CD1c-positive myeloid dendritic cell (primary cell): ENCODE measurements at regions not wholly inside any gene's neighbourhood (a gene's known extent, or its start where the extent isn't known, plus 50 kb on each side); places are given as distances from the start of the nearest gene placed in this dataset.
A peak's percentile ranks its signal among the peaks of the same experiment; 100 is the strongest.

Experiments used
- DNase-seq: peaks from one replicate; pipeline ENCODE4 v3.0.0-alpha.2; 2016; ENCODE audit errors: extremely low spot score

DNA sequence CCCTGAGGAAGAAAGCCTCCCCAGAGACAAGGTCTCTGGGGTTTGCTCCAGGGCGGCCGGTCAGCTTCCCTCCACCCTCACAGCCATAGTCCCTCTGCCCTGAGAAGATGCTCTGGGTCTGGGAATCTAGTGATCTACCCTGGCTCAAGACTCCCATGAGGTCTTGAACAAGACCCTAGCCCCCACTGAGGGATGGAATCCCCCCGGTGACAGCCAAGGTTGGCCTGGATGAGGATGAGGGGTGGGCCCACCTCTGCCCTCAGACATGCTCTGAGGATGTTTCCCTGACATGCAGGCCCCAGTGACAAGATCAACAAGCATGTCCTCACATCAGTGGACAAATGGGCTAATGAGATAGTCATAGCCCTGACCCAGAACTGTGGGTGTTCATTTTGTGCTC lies 138.6 kb downstream of the C5orf15 start:
- no peak for DNase-seq

DNA sequence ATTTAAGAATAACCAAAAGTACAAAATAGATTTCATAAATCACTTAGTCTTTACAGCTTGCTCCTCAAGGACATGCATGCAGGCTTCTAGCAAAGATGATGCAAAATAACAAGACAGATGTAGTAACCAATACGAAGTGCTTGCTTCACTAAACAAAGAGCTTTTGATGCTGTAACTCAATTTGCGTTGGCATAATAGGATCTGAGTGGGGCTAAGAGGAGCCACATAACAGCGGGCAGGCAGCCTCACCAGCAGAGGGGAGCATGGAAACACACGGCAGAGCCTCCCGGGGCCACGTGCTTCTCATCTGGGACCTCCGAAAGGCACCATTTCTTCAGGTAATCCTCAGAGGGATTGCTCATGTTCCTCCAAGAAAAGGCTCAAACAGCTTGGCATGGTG lies 139.7 kb downstream of the C5orf15 start:
- no peak for DNase-seq

DNA sequence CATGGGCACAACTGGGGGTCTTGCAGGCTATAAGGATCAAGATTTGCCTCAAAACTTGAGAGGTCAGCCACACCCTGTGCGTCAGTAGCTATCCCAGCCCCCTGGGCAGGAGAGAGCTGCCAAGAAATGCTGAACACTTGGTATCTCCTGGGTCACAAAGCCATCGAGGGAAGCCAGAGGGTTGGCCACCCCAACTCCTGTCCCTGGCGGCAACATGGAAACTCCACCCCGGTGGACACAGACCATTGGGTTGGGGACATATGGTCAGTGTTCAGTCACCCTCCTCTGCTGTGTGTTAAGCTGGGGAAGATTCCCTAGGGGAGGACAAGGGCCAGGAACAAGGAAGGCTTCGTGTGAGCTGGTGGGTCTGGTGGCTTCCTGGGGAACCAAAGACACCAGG lies 140.6 kb downstream of the C5orf15 start:
- no peak for DNase-seq

DNA sequence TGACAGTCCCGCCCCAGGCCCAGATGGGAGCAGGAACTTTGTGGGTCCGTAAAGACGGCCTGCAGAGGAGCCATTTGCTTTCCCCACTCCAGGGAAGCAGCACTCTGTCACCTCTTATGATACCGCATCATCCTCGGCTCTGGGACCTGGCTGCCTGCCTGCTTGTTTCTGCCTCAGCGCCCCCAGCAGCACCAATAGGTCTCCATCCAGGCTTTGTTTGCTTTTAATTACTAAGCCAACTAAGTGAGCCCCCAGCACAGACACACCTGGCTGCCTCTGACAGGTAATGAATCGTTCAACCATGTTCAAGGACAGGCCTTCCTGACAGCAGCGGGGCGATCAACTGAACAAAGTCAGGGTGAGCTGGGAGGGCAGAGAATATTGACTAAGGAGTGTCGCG lies 141.4 kb downstream of the C5orf15 start:
- DNase-seq: no peak

DNA sequence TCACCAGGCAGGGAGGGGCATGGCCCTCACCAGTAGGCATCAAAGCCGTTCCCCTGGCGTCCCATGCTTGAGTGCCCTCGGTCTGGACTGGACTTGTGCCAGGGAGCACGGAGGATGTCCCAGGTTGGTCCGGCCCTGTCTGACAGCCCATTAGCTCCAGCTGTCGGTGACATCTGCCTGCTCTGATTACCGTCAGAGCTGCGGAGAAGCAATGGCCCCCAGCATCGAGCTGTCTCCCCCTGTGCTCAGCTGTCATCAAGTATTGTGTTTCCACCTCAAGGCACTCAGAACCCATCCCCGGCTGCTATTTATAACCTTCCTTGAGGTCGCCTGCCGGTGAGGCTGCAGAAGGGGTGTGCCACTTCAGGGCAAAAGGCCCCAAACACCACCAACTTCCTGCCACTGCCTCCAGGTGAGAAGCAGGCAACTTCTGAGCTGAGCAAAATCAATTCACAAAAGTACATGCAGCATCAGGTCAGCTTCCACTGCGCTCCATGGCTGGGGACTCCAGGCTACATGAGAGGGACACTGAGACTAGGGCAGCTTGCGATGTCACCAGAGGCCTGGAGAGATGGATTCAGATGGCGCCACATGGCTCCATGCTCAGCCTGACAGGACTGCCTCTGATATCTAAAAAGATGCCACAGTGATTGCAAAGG lies 142.7 kb downstream of the C5orf15 start:
- no peak for DNase-seq

DNA sequence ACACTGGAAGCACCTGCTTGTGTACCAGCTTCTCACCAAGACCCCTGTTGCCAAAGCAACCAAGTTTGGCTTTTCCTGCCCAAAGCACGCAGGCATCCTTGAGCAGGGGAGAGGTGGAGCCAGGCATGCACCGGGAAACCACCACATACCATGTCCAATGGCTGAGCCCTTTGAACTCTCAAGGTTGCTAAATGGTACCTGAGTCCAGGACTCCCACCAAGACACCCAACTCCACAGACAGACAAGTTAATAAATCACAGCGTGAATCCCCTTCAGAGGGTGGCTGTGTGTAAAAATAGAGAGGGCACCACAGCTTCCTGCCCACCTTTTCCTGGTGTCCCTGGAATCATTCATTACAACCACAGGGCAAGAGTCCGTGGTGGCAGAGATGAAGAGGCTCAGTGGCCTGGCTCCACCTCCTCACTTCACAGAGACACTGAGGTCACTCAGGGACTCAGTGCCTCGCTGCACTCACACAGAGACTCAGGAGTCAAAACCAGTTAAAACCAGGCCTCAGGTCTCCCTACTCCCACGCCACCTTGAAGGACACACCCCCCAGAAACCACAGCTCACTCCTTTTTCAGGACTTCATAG lies 143.7 kb downstream of the C5orf15 start:
- DNase-seq: no peak

DNA sequence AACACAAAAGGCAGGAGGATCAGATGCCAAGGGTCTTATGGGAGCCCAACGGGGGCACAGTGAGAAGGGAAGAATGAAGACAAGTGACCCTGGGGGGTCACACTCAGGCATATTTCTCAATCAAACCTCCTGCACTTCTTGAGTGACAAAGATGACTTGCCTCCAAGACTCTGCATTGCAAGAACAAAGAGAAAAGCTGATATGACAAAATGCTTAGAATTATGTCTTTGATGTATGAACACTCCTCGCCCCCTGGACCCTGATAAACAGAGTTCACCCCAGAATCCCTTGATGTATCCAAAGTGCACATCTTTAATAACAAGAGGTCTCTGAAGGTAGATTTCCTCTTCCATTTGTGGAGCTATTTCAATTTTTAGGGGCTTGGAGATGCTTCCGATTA lies 146.5 kb downstream of the C5orf15 start:
- no peak for DNase-seq

DNA sequence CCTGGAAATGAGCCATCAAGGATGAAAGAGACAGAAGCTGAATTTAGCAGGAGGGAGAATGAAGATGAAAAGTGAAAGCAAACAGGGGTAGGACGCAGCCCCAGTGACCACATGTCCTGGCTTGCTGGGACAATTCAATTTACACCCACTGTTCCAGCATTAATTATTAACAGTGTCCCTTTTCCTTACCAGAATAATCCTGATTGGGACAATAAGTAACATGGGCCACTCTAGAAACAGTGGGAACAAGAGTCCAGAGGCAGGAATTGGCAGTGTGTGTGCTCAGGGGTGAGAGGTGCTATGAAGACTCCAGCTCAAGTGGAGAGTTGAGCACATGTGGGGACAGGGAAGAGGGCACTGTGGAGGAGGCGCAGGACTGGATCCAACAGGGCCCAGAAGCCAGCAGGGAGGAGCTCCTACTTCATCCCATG lies 147.1 kb downstream of the C5orf15 start:
- no peak for DNase-seq

DNA sequence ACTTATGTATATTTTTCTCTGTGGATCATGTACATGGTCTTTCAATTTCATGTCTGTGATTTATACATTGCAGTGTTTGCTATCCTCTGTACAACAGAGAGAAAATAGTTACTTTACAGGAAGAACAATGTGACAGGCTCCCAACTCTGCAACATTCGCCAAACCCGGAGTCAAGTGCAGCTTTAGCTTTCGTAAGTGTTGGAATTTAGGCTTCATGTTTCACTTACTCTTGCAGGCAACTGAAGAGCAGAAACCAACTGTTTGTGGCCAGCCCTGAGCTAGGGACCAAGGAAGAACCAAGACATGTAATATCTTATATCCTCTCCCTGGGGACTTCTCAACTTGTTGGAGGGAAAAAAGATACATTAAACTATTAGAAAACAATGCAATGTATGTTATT lies 147.9 kb downstream of the C5orf15 start:
- no peak for DNase-seq

DNA sequence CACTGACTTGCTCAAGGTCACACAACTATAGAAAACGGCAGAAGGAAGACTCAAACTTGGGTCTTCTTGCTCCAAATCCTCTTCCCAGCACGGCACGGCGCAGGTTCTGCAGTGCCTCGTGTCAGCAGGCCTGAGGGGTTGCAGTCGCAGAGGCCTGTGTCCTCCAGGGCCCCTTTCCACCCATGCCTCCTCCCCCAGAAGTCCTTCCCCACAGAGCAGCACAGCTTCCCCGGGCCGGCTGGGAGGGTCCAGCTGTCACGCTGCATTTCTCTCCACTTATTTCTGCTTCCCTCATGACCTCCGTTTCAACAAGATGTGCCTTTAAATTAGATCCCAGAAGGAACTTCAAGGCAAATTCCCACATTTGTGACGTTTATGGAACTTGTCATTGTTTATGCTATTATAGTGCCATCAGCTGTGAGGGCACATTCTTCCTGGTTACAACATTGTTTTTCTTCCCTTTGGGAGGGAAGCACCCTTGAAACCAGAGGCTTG lies 148.4 kb downstream of the C5orf15 start:
- DNase-seq: no peak

DNA sequence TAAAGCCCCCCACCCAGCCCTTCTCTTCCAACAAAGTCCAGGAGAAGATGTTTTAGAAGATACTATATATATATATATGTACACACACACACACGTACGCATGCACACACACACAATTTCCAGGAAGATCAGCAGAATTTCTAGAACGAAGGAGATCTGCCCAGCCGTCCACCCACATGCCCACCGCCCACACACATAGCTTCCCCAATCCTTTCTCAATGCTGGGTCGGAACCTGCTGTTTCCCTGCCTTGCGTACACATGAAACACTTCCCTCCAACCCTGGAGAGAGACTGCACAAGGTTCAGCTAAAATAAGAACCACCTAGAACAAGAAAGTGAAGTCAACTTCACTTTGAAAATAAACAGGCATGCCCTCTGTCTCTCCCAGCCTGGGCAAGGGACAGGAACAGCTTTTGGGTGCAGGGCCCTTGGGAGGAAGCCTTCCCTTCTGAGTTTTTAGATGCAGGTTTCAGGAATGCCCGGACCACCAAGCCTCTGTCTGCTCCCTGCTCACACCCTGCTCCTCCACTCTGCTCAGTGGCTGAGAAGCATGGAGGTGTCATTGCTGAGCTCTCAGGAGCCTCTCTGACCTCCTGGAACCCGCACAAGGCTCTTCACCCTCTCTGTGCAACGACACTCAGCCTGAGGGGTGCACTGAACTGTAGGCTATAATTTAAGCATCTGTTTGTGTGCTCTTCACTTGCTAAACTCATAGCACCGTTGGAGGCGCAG lies 149.4 kb downstream of the C5orf15 start:
- DNase-seq: peak; percentile 47

DNA sequence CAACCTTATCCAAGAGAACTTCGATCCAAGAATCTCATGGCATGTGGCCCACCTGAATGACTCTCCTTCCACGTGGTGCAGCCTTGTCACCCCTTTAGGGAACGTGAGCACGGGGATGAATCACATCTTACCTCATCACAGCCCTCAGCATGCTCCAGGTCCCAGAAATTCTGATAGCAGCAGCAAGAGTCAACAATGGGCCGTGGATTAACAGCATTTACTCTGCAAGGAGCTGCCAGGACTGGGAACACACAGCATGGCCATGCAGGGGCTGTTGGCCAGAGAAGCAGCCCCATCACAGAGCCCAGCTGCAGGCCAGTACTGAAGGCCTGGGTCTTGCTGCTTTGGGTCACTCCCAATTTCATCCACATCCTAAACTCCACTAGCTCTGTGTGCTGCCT lies 150.4 kb downstream of the C5orf15 start:
- no peak for DNase-seq

DNA sequence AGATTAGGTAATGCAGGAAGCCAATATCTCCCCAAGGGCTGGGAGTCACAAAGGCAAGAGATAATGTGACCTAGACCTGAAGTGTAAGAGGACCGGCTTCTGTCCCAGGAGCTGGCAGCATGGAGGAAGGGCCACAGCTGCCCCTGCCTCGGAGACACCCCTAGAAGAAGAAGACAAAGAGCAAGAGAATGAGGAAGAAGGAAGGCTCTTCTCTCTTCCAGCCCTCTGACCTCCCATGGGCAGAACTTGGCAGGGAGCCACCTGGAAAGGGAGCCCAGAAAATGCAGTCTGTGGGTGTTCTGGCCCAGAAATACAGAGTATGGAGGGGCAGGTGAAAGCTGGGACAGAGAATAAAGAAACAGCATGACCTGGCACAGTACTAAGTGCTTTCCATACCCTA lies 151.0 kb downstream of the C5orf15 start:
- DNase-seq: no peak

DNA sequence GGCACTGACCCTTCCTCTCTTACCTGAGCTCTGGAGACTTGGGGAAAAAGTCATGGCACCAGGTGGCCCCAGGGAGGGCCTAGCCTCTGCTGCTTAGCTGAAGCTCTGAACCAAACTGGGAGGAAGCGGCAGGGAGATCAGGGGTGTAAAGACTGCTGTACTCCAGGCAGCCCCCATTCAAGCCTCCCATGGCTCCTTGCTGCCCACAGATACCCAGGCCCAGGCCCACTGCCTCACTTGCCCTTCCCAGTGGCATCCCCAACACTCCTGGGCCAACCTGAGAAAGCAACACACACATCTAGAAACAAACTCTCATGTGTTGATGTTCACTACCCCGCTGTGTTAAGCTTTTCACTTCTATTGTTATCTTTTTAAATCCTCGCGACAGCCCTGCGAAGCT lies 151.6 kb downstream of the C5orf15 start:
- no peak for DNase-seq

DNA sequence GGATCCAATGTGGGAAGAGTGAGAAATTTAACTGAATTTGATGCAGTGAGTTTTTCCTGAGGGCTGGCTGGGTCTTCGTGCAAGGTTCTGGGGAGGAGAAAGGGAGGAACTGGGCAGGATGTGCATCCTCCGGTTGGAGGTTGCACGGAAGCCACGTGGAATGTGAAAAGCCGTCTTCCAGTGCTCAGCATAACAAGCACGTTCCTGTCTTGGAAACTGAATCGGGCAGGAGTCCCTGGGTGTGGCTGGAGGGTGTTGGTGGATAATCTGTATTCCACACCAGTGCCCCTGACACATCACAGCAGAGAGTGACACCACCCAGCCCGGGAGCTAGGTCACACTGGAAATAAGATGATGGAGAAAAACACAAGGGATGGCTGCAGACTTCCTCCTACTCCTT lies 154.3 kb downstream of the C5orf15 start:
- no peak for DNase-seq

DNA sequence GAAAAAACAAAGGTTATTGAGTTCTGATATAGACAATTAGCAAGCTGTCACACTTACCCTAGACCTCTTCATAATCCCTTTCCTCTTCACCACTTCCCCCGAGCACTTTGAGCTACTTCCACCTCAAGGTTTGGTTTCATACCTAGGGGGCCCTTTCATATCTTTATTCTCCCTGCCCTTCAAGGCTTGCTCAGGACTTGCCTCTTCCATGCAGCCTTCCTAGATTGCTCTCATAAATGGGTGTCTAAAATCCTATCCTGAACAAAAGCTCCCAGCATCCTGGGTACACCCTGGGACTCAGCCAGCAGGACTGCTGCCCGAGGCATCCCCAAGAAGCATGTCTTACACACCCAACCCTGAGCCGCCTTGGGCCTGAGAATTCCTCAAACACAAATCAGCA lies 157.3 kb downstream of the C5orf15 start:
- no peak for DNase-seq

DNA sequence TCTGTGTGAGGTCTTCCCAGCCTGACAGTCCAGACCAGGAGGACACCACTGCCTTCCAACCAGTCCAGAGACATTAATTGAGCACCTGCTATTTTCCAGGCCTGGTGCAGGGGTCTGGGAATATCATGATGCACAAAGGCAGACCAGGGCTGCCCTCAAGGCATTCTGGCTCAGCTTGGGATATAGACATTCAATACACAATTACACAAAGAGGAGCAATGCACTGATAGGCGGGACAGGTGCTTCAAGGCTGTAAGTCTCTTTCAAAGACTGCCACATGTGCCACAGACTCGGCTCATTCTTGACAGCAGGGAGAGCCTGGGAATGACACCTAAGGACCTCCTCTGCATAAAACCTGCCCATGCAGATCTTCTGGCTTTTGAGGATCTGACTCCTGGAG lies 158.6 kb downstream of the C5orf15 start:
- no peak for DNase-seq

DNA sequence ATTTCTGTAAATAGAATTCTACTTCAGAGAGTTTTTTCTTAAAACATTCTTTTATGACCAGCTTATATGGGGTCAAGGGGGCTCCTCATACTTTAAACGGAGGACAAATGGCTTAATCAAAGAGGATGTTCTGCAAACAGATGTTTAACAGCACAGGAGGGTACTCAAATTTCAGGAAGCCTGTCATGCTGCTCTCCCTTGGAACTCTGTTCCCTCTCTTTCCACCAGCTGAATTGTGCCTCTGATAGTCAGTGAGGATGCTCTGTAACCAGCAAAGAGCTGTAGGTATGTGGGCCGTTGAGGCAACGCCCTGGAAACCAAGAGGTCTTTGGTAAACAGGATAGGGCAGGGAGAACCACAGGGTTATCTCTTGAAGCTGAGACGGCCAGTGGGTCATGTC lies 161.1 kb downstream of the C5orf15 start:
- no peak for DNase-seq

DNA sequence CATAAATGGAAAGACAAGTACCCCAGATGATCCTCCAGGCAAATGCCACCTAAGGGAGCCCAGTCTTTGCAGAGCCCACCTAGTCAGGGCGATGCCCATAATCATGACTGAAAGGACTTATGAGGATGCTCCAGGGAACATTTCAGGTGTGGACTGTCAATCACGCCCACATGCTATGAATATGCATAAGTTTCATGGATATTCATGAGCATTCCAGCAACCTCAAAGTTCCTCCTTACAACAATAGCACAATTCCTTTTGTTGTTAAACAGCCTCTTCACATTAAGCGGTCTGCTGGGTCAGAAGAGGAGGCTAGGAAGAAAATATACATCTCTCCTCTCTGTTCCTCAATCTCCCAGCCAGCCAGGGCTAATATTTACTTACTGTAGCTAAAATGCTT lies 161.6 kb downstream of the C5orf15 start:
- DNase-seq: no peak

DNA sequence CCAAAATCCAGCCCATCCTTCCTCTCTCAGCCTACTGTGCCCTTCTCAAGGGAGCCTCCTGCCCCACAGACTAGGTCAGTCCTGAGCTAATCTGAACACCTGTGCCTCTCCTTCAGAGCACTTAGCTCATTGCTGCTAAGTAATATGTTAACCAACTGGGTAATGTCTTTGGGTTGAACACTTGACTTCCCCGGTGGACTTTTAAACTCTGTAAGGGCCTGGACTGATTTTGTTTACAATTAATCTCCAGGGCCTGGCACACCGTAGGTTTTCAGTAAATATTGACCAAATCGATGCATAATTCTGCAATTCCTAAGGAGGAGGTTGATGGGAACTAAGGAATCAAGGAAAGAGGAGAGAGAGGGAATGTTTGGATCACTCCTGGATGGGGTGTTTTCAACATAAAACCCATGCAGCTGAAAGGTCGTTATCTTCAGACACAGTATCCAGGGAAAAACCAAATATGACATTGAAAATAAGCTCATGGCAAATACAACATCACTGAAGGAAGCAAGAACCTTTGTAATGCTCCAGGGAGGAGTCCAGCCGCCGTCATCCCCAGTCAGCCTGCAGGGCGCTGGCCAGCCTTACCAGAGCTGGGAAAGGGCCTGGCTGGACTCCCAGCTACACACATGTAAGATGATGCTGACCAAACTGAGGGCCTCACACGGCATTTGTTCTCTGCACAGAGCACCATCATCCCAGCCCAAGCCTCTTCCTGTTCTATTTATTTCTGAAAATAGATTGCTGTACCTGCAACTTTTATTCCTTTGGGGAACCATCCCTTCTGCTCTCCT lies 166.3 kb downstream of the C5orf15 start:
- no peak for DNase-seq

DNA sequence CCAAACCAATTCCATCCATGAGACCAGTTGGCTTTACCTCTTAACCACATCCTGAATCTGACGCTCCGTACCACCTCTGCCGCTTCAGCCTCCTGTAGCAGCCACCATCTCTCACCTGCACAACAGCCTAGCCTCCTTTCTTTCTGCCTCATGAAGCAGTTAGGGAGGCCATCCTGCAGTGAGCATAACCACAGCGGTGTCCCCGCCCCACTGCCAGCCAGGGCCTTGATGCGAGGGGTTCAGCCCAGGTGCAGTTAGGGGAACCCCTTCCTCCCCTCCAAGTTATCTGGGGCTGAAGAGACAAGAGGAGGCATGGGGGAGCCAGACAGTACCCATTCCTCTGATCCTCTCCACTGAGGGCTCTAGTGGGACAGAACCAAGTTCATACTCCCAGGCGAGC lies 167.0 kb downstream of the C5orf15 start:
- DNase-seq: no peak

DNA sequence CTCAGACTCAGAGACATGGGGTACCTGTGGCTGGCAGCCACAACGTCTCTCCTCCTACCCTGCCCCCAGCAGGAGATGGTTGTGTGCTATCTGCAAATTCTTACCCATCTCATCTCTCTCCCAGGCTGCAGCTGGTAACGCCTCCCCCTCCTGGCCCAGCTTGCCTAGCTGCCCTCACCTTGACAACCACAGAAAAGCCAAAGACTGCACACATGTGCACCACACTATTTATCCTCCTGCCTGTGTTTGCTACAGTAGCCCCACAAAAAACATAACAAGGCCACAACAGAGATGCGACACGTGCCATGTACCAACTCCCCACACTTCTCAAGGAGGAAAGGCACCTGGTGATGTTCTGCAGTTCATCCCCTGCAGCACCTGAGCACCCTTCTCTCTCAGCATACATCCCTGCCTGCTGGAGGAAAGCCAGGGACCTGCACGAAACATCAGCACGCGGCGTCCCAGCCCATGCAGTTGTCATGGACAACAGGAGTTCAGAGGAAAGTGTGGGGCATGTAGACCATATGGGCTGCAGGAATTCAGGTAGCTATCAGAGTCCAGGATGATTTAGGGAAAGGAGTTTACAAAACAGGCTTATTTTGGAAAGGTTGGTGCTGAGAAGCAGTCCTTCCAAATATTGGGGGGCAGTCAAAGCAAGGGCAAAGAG lies 168.7 kb downstream of the C5orf15 start:
- DNase-seq: no peak
